GM21528 (cell line): ENCODE measurements at regions not wholly inside any gene's neighbourhood (a gene's known extent, or its start where the extent isn't known, plus 50 kb on each side); places are given as distances from the start of the nearest gene placed in this dataset.
"Not testable (repeated sequence)": the region's sequence is repeated elsewhere in the genome, so short reads cannot be mapped to it uniquely, and the experiment has no call there.

ENCODE experiments used
- ATAC-seq: cut with Tn5 transposase; IDR thresholded peaks from one replicate; pipeline ENCODE4 v1.9.1; 2021; ENCODE audit warnings: mild to moderate bottlenecking, moderate library complexity; ENCODE audit not compliant: unreplicated experiment, low FRiP score

DNA sequence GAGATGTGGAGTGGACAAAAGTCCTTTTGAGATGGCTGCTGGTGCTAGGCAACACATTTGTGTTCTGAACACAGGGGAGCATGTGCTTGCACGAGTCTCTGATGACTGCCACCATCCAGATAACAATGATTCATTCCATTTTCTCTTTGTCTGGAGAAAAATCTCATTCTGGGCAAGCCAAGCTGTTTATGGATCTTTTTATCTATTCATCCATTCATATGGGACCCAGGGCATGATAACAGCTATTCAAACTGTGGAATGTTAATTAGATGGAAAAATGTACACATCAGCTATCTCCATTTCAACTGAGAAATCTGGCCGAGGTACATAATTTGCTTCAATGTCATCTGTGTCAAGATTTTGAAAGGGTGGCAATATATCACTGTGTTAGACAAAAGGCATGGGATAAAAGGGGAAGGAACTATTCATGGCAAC lies 117.5 kb upstream of the ZBED5 start:
- no peak for ATAC-seq

- ATAC-seq = no peak
Observed at GRCh38 chr11:10973416-10973815, 115.6 kb upstream of the ZBED5 start.

DNA sequence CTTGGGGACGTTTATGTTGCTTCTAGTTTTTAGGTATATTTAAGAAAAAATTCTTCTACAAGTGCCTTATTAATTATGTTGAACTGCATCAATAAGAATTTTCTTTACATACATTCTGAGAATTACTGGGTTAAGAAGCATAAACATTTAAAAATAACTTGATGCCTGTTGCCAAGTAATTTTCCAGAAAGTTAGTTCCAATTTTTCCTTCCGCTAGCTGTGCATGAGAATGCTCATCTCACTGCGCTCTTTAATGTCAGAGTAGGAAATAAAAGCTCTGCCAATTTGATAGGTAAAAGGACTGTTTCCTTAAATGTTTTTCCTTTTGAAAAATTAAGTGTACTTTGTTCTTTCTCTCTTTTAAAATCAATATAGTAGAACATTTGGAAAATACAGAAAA lies 113.1 kb upstream of the ZBED5 start:
- no peak for ATAC-seq

- ATAC-seq = no peak
Observed at GRCh38 chr11:10969387-10969786, 111.5 kb upstream of the ZBED5 start.

GRCh38 chr11:10956884-10957283 lies 99.0 kb upstream of the ZBED5 start:
- not testable (repeated sequence) for ATAC-seq

DNA sequence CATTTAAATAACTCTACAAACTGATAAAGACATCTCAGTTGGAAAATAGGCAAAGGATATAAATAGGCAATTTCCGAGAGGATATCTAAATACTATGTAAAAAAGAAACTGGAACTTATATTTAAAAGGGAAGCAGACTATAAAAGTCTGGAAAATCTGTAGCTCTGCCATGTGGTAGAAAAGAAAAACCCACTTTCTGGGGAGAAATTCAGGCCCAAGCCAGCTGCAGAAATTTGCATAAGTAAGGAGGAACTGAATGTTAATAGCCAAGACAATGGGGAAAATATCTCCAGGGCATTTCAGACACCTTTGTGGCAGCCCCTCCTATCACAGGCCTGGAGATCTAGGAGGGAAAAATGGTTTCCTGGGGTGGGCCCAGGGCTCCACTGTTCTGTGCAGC lies 97.8 kb upstream of the ZBED5 start:
- ATAC-seq = no peak

- no peak for ATAC-seq
Observed at GRCh38 chr11:10954184-10954583, 96.3 kb upstream of the ZBED5 start.

GRCh38 chr11:10952872-10953271 lies 95.0 kb upstream of the ZBED5 start:
- ATAC-seq = no peak

- ATAC-seq = not testable (repeated sequence)
Observed at GRCh38 chr11:10947935-10948334, 90.1 kb upstream of the ZBED5 start.

- ATAC-seq = no peak
Observed at GRCh38 chr11:10946072-10946471, 88.2 kb upstream of the ZBED5 start.

GRCh38 chr11:10945196-10945595 lies 87.3 kb upstream of the ZBED5 start:
- no peak for ATAC-seq

DNA sequence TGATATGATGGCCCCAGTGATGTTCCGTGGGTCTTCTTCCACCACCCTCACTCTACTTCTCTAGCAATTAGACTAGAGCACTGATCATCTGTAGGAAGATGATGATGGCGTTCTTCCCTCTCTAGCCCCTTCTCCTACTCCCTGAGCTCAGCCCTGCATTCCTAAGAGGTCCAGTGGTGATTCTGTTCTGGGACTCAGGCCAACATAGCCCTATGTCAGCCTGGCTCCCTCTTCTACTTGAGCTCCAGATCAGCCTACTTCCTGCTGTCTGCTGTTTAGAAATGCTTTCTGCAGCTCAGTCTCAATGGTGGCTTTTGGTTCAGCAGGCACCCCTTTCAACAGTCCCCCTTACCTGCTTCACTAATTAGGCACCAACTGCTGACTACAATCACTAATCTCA lies 86.1 kb upstream of the ZBED5 start:
- no peak for ATAC-seq

DNA sequence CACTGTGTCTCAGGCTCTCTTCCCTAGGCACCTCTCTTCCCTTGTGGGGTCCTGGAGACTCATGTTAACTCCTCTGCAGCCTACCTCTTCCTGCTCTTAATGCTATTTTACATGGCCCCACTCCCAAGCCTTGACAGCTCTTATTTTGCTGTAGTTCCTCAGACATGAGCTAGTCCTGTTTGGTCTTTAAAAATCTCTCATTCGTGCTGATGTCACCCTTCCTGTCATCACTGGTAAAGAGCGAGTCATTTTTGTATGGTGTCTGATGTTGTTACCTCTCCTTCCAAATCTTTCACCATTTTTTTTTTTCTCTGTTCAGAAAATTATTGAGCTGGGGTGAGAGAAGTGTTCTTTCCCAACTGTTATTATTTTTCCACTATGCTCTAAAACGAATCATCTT lies 84.8 kb upstream of the ZBED5 start:
- ATAC-seq = no peak

DNA sequence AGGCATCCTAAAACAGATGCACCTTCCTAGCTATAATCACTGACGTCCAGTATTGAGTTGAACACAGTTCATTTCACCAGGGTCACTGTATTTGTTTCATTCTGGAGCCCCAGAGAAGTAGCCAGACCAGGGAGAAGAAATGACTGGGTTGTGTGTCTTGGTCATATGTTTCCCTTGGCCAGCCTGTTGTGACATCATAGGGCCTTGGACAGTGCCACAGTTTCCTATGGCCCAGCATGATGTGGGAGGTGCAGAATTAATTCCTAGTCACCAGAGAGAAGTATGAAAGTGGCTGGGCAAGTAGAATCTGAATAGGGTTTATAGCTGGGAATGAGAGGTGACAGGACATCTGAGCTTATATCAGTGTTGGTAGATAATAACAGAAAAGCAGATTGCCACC lies 84.0 kb upstream of the ZBED5 start:
- ATAC-seq = no peak

- ATAC-seq = no peak
Observed at GRCh38 chr11:10941414-10941813, 83.6 kb upstream of the ZBED5 start.

- no peak for ATAC-seq
Observed at GRCh38 chr11:10938650-10939387, 81.0 kb upstream of the ZBED5 start.

DNA sequence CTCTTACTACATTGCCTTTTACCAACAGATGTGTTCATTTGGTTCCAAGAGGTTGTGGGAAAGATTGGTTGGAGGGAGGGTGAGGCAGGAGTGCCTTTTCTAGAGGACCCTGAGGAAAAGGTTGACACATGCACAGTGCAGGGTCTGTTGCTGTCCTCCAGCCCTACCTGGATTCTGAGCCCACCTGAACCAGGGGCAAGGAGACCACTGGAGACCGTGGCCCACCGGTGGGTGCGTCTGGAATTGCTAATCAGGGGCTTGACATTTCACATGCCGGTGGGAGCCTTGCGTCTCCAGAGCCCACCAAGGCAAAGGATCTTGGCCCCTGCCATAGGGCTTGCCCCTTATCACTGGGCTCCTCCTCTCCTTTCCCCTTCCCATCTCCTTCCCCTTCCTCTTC lies 80.4 kb upstream of the ZBED5 start:
- ATAC-seq = no peak

GRCh38 chr11:10937385-10937771 lies 79.5 kb upstream of the ZBED5 start:
- ATAC-seq = no peak

- no peak for ATAC-seq
Observed at GRCh38 chr11:10936626-10937384, 79.0 kb upstream of the ZBED5 start.

GRCh38 chr11:10935015-10935559 lies 77.2 kb upstream of the ZBED5 start:
- no peak for ATAC-seq

GRCh38 chr11:10934293-10934860 lies 76.5 kb upstream of the ZBED5 start:
- no peak for ATAC-seq
